CD1c-positive myeloid dendritic cell (primary cell): ENCODE measurements at regions not wholly inside any gene's neighbourhood (a gene's known extent, or its start where the extent isn't known, plus 50 kb on each side); places are given as distances from the start of the nearest gene placed in this dataset.
"Not testable (repeated sequence)": the region's sequence is repeated elsewhere in the genome, so short reads cannot be mapped to it uniquely, and the experiment has no call there.

Source experiments
- DNase-seq: peaks from one replicate; pipeline ENCODE4 v3.0.0-alpha.2; 2016; ENCODE audit errors: extremely low spot score

DNA sequence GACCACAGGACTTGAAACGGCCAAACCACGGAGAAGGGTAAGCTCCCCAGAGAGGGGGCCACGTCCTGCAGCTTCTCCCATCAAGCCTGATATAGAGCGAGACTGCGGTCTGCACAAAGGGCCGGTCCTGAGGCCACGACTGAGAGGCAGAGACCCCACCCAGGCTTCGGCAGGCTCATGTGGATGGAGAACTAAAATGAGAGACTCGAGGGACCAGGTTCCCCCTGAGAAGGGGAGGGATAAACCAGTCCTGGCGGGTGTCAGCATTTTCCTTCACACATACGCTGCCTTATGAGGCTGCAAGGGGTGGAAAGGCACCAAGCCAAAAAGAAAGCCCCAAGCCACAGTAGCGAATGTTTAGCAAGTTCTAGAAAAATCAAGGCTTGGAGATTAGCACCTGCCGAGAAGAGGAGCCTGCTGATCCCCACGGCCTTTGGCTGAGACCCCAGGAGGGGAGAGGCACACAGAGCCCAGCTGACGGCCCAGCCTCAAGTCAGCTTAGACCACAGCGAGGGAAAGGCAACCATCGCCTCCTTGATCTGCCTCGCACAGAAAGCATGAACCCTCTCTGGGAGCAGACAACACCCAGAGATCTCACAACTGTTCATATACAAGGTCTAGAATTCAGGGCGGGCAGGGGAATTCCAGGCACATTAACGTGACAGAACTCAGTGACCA, 92.6 kb upstream of the RNF32 start:
- no peak for DNase-seq

GRCh38 chr7:156545979-156546378, 94.6 kb upstream of the RNF32 start:
- no peak for DNase-seq

GRCh38 chr7:156544919-156545715, 95.5 kb upstream of the RNF32 start:
- no peak for DNase-seq

DNA sequence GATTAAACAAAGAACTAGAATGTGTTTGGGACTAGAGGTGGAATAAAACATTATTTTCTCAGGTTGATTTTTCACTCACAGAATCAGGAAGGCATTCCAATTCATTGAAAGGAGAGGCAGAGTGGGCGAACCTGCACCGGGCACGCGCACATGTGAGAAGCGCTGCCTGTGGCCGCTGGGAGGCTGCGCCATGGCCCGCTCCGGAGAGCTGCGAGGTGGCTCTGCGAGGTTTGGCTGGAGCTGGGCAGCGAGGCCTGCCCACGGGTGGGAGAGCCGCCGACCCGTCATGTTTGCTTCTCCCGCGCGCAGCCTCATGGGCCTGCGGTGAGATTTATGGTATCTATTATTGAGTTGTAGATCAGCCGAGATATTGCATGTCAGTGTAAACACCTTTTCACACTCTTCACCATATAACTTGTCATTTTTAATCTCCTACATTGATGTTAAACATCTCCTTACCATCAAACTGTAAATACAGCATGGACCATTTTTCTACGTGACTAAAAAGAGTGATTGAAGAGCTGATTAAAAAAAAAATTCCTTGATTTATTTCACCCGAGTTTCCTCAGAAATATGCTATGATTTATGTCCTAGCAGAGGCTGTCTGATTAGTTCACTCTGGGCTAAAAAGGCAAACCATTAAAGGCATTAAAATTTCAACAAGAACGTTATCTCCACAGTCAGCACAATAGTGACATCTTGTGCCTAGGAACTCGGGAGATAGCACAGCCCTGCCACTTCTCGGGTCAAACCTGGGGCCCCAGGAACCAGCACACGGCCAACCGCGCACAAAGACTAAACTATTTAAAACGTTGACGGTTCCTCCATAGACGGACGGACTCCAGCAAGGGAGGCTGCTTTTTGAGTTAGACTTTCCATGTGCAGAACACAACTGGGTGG, 96.6 kb upstream of the RNF32 start:
- DNase-seq: no peak

- no peak for DNase-seq
These were observed 99.9 kb upstream of the RNF32 start for GRCh38 chr7:156540619-156541165.

DNA sequence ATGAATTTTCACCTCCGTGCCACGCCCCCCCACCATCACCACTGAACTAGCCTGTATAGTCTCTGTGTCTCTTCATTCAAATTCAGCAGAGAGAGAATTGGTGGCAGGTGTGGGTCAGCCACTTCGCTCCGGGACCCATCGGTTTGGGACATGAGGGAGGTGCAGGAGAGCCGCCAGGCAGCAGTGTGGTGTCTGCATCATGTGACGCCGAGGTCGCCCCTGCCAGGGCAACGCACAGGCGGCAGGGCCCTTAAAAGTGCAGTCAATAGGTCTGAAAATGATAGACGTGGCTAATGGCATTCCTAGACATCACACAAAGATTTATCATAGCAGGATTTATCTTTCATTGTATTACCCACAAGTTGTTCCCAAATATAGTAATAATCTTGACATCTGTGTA, 100.6 kb upstream of the RNF32 start:
- no peak for DNase-seq

GRCh38 chr7:156537006-156537405, 103.6 kb upstream of the RNF32 start:
- DNase-seq: no peak

- no peak for DNase-seq
These were observed 105.6 kb upstream of the RNF32 start for GRCh38 chr7:156534925-156535324.

DNA sequence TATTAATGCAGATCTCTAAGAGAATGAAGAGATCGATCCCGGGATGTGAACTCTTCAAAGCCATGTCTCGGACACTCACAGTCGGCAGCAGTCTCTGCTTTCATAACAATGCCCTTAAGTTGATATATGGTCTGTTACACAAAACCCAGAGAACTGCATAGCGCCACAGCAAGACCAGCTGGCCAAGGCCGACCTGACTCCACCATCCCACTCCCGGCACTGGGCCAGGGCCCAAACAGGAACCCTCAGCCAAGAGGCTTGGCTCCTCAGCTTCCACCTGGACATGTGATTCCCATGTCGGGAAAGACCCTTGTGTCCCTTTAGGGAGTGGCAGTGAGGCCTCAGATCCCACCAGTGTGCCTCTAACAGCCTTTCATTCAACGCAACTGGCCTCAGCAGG, 106.6 kb upstream of the RNF32 start:
- DNase-seq: no peak

DNA sequence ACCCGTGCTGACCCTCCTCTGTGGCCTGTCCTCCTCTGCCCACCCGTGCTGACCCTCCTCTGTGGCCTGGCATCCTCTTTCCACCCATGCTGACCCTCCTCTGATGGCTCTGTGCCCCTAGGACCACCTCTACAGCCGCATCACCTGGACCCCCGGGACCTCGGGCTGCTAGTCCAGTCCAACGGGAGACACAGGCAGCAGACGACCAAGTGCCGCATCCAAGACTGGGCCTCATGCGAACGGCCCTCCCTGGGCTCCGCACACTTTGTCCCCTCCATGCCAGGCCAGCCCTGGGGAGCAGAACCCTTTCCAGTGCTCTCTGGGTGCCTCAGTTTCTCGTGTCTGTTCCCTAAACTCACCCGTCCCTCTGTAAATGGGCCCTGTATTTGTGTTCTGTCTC, 107.2 kb upstream of the RNF32 start:
- DNase-seq: no peak

GRCh38 chr7:156532016-156532602, 108.5 kb upstream of the RNF32 start:
- DNase-seq: no peak

- no peak for DNase-seq
These were observed 110.6 kb upstream of the RNF32 start for GRCh38 chr7:156529956-156530355.

- no peak for DNase-seq
These were observed 113.1 kb upstream of the RNF32 start for GRCh38 chr7:156527458-156527890.

GRCh38 chr7:156524818-156525597, 115.6 kb upstream of the RNF32 start:
- DNase-seq: no peak

- DNase-seq: no peak
These were observed 117.0 kb upstream of the RNF32 start for GRCh38 chr7:156523447-156524048.

- DNase-seq: no peak
These were observed 117.8 kb upstream of the RNF32 start for GRCh38 chr7:156522801-156523200.

- no peak for DNase-seq
These were observed 121.5 kb upstream of the RNF32 start for GRCh38 chr7:156519070-156519469.

GRCh38 chr7:156518466-156518865, 122.1 kb upstream of the RNF32 start:
- DNase-seq: no peak

GRCh38 chr7:156517858-156518257, 122.7 kb upstream of the RNF32 start:
- DNase-seq: not testable (repeated sequence)

GRCh38 chr7:156516791-156517378, 123.7 kb upstream of the RNF32 start:
- no peak for DNase-seq
